Vagina (tissue), 2 donors: ENCODE measurements at regions not wholly inside any gene's neighbourhood (a gene's known extent, or its start where the extent isn't known, plus 50 kb on each side); places are given as distances from the start of the nearest gene placed in this dataset.

ENCODE experiments used
- CTCF ChIP-seq, 3 experiments: fragments of 450-650 bp in 2 of 3; fragments of 200-600 bp in 1 of 3; sonication (generic) in 1 of 3; IDR thresholded peaks; one replicate each; pipeline ENCODE4 v1.5.1; 2017 to 2019; ENCODE audit warnings: antibody characterized with exemption in 3 of 3, mild to moderate bottlenecking in 2 of 3, moderate library complexity in 2 of 3
- POLR2A ChIP-seq, 2 donors: fragments of 450-650 bp; IDR thresholded peaks; one replicate each; pipeline ENCODE4 v1.6.1; 2017; ENCODE audit warnings: antibody characterized with exemption in 2 of 2, mild to moderate bottlenecking in 2 of 2, moderate library complexity in 2 of 2

GRCh38 chr5:88058625-88059024 is 210.0 kb downstream of the TMEM161B start:
- no peak for TF ChIP-seq POLR2A (IDR thresholded peaks at IDR 0.05)
- TF ChIP-seq CTCF (IDR thresholded peaks at IDR 0.05) = no peak
